ENCODE measurements at regions not wholly inside any gene's neighbourhood (a gene's known extent, or its start where the extent isn't known, plus 50 kb on each side); places are given as distances from the start of the nearest gene placed in this dataset.
"Not testable (repeated sequence)": the region's sequence is repeated elsewhere in the genome, so short reads cannot be mapped to it uniquely, and the experiment has no call there.

DNA sequence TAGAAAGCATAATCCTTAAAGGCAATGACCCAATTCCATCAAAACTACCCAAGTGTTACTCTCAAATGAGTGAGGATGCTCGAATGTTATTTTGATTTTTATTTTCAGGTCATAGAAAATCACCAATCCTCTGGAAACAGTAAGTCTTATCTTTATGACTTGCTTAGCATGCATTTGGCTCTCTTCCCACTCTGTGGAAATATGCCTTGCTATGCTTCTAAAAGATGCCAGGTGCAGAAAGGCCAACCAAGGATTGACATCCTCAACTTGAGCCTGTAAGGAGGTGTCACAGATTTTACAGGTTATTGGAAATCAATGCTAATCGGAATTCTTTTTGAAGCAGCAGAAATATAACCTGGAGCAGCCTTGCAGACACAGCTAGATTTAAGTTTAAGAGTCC is 543.9 kb upstream of the LINC00305 start:
- DNase-seq (ENCODE audit: low spot score) = no peak
- H3K4me3 ChIP-seq = no peak overlapping the region
- H3K9me3 ChIP-seq (ENCODE audit: low read depth) = no peaks in the 10 kb centered on the region
- H3K27me3 ChIP-seq = no peaks in the 10 kb centered on the region
- TF ChIP-seq EZH2 (IDR thresholded peaks at IDR 0.05; ENCODE audit: borderline replicate concordance) (no peak), EZH2phosphoT487 (IDR thresholded peaks at IDR 0.05; ENCODE audit: low read depth, severe bottlenecking, unreplicated experiment) (no peak)
- TF ChIP-seq, protein P1, sequence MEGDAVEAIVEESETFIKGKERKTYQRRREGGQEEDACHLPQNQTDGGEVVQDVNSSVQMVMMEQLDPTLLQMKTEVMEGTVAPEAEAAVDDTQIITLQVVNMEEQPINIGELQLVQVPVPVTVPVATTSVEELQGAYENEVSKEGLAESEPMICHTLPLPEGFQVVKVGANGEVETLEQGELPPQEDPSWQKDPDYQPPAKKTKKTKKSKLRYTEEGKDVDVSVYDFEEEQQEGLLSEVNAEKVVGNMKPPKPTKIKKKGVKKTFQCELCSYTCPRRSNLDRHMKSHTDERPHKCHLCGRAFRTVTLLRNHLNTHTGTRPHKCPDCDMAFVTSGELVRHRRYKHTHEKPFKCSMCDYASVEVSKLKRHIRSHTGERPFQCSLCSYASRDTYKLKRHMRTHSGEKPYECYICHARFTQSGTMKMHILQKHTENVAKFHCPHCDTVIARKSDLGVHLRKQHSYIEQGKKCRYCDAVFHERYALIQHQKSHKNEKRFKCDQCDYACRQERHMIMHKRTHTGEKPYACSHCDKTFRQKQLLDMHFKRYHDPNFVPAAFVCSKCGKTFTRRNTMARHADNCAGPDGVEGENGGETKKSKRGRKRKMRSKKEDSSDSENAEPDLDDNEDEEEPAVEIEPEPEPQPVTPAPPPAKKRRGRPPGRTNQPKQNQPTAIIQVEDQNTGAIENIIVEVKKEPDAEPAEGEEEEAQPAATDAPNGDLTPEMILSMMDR (IDR thresholded peaks at IDR 0.05; ENCODE audit: poor library complexity) = no peak
- H3K27ac ChIP-seq = no peak overlapping the region
- H2AFZ ChIP-seq = no peak overlapping the region
- no peaks in the 10 kb centered on the region for H3K36me3 ChIP-seq (replicated peaks; ENCODE audit: insufficient read depth, low read depth)
- no peaks in the 10 kb centered on the region for H3K4me1 ChIP-seq (ENCODE audit: insufficient read depth)
- 67% methylated on average over 2 of the region's 2 CpGs for WGBS (ENCODE audit: low lambda C conversion rate, missing lambda C conversion rate)
- H3K4me2 ChIP-seq = no peak overlapping the region
- H4K20me1 ChIP-seq (ENCODE audit: insufficient read depth, poor library complexity, severe bottlenecking) = no peaks in the 10 kb centered on the region
- no peaks in the 10 kb centered on the region for H3K79me2 ChIP-seq
- H3K9me2 ChIP-seq (replicated peaks; ENCODE audit: insufficient read depth) = no peaks in the 10 kb centered on the region

DNA sequence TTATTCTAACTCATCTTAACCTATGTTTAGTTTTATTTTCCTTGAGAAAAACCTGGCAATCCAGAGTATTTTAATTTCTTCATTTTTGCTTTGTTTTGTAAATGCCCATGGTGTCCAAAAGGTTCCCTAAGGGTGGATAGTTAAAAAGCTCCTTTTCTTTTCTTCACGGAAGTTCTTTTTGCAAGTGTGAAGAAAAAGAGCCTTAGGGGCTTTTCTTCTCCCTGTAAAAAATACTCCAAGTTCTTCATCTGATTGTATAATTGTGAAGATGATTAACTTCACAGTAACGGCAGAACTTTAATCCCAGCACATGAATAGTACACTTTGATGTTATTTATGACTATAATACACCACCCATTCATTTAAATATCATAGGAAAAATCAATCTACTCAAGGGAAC is 530.2 kb upstream of the LINC00305 start:
- no peak overlapping the region for H2AFZ ChIP-seq
- WGBS (ENCODE audit: low lambda C conversion rate, missing lambda C conversion rate) = 31% methylated on average over 2 of the region's 2 CpGs
- H3K79me2 ChIP-seq = no peaks in the 10 kb centered on the region
- H3K27me3 ChIP-seq = no peaks in the 10 kb centered on the region
- no peak overlapping the region for H3K4me2 ChIP-seq
- no peaks in the 10 kb centered on the region for H3K36me3 ChIP-seq (replicated peaks; ENCODE audit: insufficient read depth, low read depth)
- H4K20me1 ChIP-seq (ENCODE audit: insufficient read depth, poor library complexity, severe bottlenecking) = no peaks in the 10 kb centered on the region
- no peaks in the 10 kb centered on the region for H3K4me1 ChIP-seq (ENCODE audit: insufficient read depth)
- TF ChIP-seq, protein P1 (IDR thresholded peaks at IDR 0.05; ENCODE audit: poor library complexity) = no peak
- TF ChIP-seq EZH2 (IDR thresholded peaks at IDR 0.05; ENCODE audit: borderline replicate concordance) (no peak), EZH2phosphoT487 (IDR thresholded peaks at IDR 0.05; ENCODE audit: low read depth, severe bottlenecking, unreplicated experiment) (no peak)
- H3K9me3 ChIP-seq (ENCODE audit: low read depth) = no peaks in the 10 kb centered on the region
- DNase-seq (ENCODE audit: low spot score) = no peak
- H3K9me2 ChIP-seq (replicated peaks; ENCODE audit: insufficient read depth) = no peaks in the 10 kb centered on the region
- no peak overlapping the region for H3K4me3 ChIP-seq
- H3K27ac ChIP-seq = no peak overlapping the region

DNA sequence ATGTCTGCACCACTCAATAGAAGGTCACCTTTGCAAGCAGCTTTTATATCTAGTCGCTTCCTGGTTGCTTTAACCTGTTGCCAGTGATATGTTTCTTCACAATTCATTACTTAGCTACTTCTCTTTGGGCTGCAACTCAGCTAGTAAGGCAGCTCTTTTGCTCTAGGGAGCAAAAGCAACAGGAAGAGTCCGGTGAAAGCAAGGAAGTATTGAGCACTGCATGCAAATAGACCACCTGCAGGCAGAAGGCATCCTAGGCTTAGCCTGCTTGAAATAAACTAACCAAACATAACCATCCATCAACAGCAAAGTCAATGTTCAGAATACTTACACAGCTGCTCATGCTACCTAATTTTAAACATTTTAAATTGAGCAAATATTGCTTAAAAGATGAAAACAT is 529.2 kb upstream of the LINC00305 start:
- no peak overlapping the region for H3K27ac ChIP-seq
- no peaks in the 10 kb centered on the region for H3K9me2 ChIP-seq (replicated peaks; ENCODE audit: insufficient read depth)
- 44% methylated on average over 2 of the region's 2 CpGs for WGBS (ENCODE audit: low lambda C conversion rate, missing lambda C conversion rate)
- no peak overlapping the region for H3K4me2 ChIP-seq
- H3K27me3 ChIP-seq = no peaks in the 10 kb centered on the region
- H2AFZ ChIP-seq = no peak overlapping the region
- DNase-seq (ENCODE audit: low spot score) = no peak
- no peaks in the 10 kb centered on the region for H3K9me3 ChIP-seq (ENCODE audit: low read depth)
- H3K79me2 ChIP-seq = no peaks in the 10 kb centered on the region
- TF ChIP-seq, protein P1 (IDR thresholded peaks at IDR 0.05; ENCODE audit: poor library complexity) = no peak
- TF ChIP-seq EZH2 (IDR thresholded peaks at IDR 0.05; ENCODE audit: borderline replicate concordance) = no peak
- no peak for TF ChIP-seq EZH2phosphoT487 (IDR thresholded peaks at IDR 0.05; ENCODE audit: low read depth, severe bottlenecking, unreplicated experiment)
- no peaks in the 10 kb centered on the region for H3K4me1 ChIP-seq (ENCODE audit: insufficient read depth)
- no peak overlapping the region for H3K4me3 ChIP-seq
- H4K20me1 ChIP-seq (ENCODE audit: insufficient read depth, poor library complexity, severe bottlenecking) = no peaks in the 10 kb centered on the region
- H3K36me3 ChIP-seq (replicated peaks; ENCODE audit: insufficient read depth, low read depth) = no peaks in the 10 kb centered on the region

DNA sequence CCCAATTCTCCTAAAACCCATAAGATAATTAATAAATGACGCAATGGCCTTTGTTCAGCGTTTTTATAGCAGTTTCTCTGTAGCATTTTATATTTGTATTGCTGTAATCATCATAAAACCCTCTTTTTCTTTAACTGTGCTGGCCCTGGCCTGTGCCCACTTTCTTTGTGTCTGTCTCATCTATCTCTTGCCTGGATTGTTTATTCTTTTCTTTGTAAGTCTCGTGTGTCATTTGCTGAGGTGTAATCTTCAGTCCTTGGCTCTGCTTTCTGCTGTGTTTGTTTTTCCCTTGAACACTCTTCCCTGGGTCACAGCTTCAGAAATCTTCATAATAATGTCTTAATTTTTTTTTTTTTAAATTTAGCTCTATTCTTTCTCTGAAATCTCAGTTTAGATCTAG is 525.8 kb upstream of the LINC00305 start:
- no peak overlapping the region for H3K27ac ChIP-seq
- TF ChIP-seq EZH2 (IDR thresholded peaks at IDR 0.05; ENCODE audit: borderline replicate concordance) = no peak
- no peak for TF ChIP-seq EZH2phosphoT487 (IDR thresholded peaks at IDR 0.05; ENCODE audit: low read depth, severe bottlenecking, unreplicated experiment)
- DNase-seq (ENCODE audit: low spot score) = no peak
- no peaks in the 10 kb centered on the region for H3K36me3 ChIP-seq (replicated peaks; ENCODE audit: insufficient read depth, low read depth)
- H3K79me2 ChIP-seq = no peaks in the 10 kb centered on the region
- no peaks in the 10 kb centered on the region for H3K27me3 ChIP-seq
- no peaks in the 10 kb centered on the region for H4K20me1 ChIP-seq (ENCODE audit: insufficient read depth, poor library complexity, severe bottlenecking)
- WGBS (ENCODE audit: low lambda C conversion rate, missing lambda C conversion rate) = 65% methylated on average over 3 of the region's 3 CpGs
- H3K4me1 ChIP-seq (ENCODE audit: insufficient read depth) = no peaks in the 10 kb centered on the region
- H3K4me3 ChIP-seq = no peak overlapping the region
- H2AFZ ChIP-seq = no peak overlapping the region
- H3K9me2 ChIP-seq (replicated peaks; ENCODE audit: insufficient read depth) = no peaks in the 10 kb centered on the region
- no peaks in the 10 kb centered on the region for H3K9me3 ChIP-seq (ENCODE audit: low read depth)
- no peak overlapping the region for H3K4me2 ChIP-seq

DNA sequence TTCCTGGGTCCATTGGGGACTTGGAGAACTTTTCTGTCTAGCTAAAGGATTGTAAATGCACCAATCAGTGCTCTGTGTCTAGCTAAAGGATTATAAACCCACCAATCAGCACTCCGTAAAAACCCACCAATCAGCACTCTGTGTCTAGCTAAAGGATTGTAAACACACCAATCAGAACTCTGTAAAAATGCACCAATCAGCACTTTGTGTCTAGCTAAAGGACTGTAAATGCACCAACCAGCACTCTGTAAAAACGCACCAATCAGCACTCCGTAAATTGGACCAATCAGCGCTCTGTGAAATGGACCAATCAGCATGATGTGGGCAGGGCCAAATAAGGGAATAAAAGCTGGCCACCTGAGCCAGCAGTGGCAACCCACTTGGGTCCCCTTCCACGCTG is 522.4 kb upstream of the LINC00305 start:
- not testable (repeated sequence) for H3K9me3 ChIP-seq (ENCODE audit: low read depth); H3K27ac ChIP-seq; H3K79me2 ChIP-seq; H3K27me3 ChIP-seq; H4K20me1 ChIP-seq (ENCODE audit: insufficient read depth, poor library complexity, severe bottlenecking); H3K9me2 ChIP-seq (replicated peaks; ENCODE audit: insufficient read depth); DNase-seq (ENCODE audit: low spot score); H3K4me1 ChIP-seq (ENCODE audit: insufficient read depth); H3K4me2 ChIP-seq; H3K4me3 ChIP-seq; H3K36me3 ChIP-seq (replicated peaks; ENCODE audit: insufficient read depth, low read depth); H2AFZ ChIP-seq
- WGBS (ENCODE audit: low lambda C conversion rate, missing lambda C conversion rate) = 91% methylated on average over 5 of the region's 5 CpGs

Measured in hepatocyte (in vitro differentiated cells).